Fibroblast of lung (primary cell): ENCODE measurements at regions not wholly inside any gene's neighbourhood (a gene's known extent, or its start where the extent isn't known, plus 50 kb on each side); places are given as distances from the start of the nearest gene placed in this dataset.

ENCODE experiments used
- EZH2 ChIP-seq: IDR thresholded peaks from 2 replicates; pipeline ENCODE4 v1.5.1; 2012; ENCODE audit warnings: low read length, control low read depth, mild to moderate bottlenecking; ENCODE audit errors: missing control alignments
- TF ChIP-seq, protein P1 (sequence below), 2 donors: IDR thresholded peaks in 1 of 2; conservative IDR thresholded peaks in 1 of 2; 1 replicate in 1 of 2; 2 replicates in 1 of 2; pipeline ENCODE4 v1.5.1; 2011 to 2012; ENCODE audit warnings: low read length in 2 of 2, control low read depth in 1 of 2, inconsistent platforms in 1 of 2, low read depth in 1 of 2, mild to moderate bottlenecking in 1 of 2

- TF ChIP-seq, protein P1, sequence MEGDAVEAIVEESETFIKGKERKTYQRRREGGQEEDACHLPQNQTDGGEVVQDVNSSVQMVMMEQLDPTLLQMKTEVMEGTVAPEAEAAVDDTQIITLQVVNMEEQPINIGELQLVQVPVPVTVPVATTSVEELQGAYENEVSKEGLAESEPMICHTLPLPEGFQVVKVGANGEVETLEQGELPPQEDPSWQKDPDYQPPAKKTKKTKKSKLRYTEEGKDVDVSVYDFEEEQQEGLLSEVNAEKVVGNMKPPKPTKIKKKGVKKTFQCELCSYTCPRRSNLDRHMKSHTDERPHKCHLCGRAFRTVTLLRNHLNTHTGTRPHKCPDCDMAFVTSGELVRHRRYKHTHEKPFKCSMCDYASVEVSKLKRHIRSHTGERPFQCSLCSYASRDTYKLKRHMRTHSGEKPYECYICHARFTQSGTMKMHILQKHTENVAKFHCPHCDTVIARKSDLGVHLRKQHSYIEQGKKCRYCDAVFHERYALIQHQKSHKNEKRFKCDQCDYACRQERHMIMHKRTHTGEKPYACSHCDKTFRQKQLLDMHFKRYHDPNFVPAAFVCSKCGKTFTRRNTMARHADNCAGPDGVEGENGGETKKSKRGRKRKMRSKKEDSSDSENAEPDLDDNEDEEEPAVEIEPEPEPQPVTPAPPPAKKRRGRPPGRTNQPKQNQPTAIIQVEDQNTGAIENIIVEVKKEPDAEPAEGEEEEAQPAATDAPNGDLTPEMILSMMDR (conservative IDR thresholded peaks at IDR 0.05 in 1 of 2, IDR thresholded peaks at IDR 0.05 in 1 of 2; ENCODE audit: low read depth in 1 of 2, low read length in 2 of 2) = no peak
- no peak for TF ChIP-seq EZH2
These were observed 53.3 kb downstream of the PITPNM2 start for GRCh38 chr12:123097561-123098084.
